Stromal cell of bone marrow (primary cell): ENCODE measurements at regions not wholly inside any gene's neighbourhood (a gene's known extent, or its start where the extent isn't known, plus 50 kb on each side); places are given as distances from the start of the nearest gene placed in this dataset.

Experiments used
- DNase-seq: peaks from one replicate; pipeline ENCODE4 v3.0.0-alpha.2; 2012; ENCODE audit warnings: low read depth

DNA sequence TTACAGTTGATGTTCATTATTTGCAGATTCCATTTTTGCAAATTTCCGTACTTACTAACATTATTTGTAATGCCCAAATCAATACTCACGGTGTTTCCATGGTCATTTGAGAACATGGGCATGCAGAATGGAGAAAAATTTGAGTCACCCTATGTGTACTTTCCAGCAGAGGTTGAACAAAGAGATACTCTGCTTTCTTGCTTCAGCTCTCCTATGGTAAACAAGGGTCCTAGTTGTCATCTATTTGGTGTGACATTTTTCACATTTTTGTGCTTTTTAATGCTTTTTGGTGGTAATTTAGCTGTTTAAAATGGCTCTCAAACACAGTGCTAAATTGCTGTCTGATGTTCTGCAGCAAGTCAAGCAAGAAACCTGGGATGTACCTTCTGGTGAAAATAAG is 444.4 kb upstream of the CELF4 start:
- DNase-seq: no peak

DNA sequence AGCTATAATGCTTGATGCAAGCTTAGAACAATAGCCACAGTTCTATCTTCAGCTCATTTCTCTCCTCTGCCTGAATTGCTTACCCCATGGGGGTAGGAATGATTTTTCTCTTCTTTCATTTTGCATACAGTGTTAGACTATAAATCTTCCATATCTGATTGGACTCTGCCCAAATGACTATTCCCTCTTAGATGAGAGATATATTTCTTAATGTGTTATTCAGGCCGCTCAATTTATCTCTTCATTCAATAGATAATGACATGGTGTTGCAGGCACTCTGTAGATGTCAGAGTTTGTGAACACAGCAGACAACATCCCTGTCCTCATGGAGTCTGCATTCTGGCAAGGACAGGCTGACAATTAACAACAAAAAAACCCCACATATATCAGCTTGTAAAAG is 443.7 kb upstream of the CELF4 start:
- no peak for DNase-seq

DNA sequence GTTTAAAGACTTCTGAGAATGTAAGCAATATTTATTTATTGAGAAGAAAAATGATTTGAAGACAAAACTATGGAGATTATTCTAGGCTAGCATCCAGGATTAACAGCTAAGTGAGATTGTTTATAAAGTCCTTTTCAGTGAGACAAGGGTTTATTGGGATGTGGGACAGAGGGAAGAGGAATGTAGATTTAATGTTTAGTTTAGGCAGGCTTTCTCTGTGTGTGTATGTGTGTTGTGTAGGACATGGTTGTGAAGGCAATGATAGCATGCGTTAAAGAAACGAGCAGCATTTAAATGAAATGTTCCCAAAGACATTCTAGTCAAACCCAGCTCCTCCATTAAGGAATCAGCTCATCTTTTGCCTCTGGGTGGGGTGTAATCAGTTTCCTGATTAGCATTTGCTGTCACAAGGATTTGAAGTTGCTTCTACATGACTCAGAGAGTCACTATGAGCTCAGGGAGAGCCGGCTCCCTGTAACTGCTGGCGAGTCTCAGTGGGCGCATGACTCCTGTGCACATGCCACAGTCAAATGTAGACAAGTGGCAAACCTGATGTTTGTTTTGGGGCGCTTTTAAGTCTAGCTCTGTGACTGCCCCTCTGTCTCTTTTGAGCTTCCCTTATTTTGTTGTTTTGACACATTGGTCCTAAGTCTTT is 442.2 kb upstream of the CELF4 start:
- DNase-seq: no peak

DNA sequence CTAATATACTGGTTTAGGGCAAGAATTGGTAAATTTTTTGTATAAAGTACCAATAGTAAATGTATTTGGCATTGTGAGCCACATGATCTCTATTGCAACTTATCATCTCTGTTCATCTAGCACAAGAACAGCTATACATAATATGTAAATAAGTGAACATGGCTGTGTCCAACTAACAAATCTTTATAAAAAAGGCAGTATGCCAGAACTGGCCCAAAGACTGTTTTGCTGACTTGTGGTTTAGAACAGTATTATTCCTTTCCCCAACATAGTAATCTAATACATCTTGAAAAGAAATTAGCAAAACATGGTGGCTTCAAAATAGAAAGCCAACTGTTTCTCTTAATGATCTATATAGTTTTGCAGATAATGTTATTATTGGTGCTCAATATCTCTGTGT is 441.4 kb upstream of the CELF4 start:
- no peak for DNase-seq

DNA sequence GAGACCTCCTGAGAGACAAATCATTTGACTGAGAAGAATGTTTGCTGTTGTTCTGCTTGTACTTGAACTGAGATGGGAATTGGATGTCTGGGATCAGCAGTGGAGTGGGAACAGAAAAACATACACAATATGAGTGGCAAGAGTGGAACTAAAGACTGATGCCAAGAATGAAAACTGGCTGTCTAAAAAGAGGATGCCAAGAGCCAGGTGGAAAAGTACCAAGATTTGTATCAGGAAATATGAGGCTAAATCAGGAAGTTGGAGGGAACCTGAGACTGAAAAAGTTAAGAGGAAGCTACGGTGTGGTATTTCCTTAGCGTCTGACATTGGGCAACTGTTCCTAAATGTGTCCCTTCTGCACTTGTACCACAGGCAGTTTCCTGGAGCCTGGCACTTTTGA is 440.9 kb upstream of the CELF4 start:
- no peak for DNase-seq

DNA sequence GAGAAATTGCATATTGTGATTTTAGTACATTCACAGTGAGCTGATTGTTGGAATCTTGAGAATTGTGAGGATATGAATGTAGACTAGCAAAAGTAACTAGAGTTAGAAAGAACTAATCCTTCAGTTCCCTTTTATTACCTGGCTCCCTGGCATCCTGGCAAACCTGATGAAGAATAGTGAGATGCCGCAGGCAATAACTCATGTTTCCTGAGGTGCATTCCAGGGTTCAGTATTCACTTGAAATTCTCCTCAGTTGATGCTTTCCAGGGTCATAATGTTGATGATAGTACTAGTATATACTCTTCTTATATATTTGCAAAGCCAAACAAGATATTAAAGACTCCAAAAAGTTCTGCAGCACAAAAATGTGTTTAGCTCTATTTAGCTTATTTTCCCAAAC is 432.1 kb upstream of the CELF4 start:
- DNase-seq: no peak

DNA sequence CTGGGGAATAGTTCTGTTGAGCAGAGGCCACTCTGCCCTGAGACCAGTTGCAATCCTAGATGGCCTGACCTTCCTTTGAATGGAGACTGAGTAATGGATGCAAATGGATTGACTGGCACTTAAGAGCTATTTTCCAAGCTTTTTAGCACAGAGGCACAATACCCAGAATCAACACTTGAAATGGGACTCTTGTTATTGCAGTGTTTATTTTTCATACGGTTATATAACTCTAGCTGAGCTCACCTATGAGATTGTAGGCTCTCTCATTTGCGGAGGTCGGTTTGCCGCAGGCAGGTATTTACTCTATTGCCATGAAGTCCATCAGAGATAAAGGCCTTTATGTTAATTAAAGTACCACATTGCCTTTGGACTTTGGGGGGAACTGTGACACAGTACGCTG is 422.3 kb upstream of the CELF4 start:
- no peak for DNase-seq

DNA sequence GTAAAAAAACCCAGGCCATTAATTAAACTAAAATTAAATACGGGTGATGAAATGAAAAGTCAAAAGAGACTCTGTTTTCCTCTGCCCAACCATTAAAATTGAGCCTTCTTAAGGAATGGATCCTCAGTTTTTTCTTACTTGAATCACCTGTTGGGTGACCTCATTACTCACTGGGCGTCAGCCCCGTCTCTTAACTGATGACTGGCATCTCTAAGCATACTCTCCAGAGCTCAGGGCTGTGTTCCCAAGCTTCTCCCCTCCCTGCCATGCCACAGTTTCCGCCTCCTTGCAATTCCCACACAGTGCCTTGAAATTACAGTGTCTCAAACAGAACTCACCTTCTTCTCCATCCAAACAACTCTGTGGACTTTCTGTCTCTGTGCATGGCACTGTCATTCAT is 421.1 kb upstream of the CELF4 start:
- DNase-seq: no peak

DNA sequence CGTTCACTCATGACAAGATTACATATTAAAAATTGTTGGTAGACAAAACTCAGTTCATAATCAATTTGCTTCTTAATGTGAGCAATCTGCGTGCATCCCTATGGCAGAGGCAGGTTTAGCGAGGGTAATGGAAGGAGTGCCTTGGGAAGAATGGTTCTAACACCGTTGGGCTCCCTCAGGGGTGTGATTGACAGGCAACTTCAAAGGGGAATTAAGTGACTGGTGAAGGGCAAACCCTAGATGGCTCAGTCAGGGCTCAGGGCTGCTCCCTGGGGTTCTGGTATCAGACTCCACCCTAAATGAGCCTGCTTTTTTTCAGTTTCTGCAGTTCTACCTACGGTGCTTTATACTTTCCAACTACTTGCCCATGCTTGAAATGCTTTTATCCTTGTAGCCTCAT is 419.5 kb upstream of the CELF4 start:
- no peak for DNase-seq

DNA sequence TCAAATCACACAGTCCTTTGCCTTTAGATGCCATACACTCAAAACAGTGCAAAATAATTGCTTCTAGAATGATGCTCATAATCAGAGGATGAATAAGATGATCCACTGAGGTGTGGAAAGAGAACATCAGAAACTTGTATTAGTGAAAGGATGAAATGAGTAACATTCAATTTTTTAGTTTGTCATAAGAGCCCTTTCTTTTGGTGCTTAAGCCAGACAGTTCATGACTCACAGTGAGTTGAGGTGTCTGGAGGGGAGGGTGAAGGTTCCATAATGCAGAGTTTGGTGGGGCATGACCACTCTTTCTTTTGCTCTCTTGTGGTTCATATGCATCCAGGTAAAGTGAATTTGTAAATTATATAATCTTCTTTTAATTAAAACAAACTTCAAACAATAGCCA is 415.0 kb upstream of the CELF4 start:
- no peak for DNase-seq

DNA sequence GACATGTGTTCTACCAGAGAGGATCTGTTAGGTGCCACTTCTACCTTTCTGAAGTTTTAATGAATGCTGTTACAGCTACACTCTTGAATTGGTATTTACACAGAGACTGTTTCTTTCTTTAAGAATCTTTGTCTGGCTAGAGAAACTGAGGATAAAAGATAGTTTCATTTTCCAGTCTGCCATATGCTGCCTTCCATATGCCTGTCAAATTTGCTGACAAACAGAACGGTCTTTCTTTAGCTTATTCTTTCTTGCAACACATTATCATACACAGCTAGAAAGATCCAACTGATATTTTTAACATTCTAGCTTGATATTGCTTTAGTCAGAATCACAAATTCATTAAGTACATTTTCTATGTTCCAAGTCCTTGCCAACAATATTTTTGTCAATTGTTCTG is 409.8 kb upstream of the CELF4 start:
- no peak for DNase-seq

DNA sequence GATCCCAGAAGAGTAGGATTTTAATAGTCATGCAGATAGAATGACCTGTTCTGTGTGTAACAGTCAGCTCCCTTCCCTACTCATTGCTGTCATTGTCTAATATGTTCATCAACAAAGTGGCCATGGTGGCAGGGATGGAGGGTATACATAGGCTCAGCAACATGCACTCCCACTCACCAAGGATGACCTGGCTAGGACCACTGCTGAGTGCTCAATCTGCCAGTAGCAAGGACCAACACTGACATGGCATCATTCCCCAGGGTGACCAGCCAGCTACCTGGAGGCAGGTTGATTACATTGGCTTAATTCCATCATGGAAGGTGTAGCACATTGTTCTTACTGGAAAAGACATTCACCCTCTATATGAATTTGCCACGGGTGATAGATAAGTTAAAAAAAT is 401.7 kb upstream of the CELF4 start:
- no peak for DNase-seq

DNA sequence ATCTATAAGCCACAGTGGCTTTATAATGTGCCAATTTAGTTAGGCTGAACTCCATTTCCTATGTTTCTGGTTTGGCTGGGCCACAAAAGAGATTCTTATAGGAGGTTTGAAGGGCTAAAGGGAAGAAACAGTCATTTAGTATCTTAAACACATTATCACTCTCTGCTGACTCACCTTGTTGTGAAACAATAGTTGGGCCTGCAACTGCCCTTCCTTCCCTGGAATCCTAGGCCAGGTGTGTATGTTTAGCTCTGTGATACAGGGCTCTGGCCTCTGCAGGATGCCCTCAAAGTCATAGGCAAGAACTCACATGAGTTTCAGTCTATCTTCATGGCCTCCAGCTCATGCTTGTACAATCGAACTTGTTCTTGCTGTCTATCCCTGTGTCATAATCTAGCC is 400.0 kb upstream of the CELF4 start:
- DNase-seq: no peak

DNA sequence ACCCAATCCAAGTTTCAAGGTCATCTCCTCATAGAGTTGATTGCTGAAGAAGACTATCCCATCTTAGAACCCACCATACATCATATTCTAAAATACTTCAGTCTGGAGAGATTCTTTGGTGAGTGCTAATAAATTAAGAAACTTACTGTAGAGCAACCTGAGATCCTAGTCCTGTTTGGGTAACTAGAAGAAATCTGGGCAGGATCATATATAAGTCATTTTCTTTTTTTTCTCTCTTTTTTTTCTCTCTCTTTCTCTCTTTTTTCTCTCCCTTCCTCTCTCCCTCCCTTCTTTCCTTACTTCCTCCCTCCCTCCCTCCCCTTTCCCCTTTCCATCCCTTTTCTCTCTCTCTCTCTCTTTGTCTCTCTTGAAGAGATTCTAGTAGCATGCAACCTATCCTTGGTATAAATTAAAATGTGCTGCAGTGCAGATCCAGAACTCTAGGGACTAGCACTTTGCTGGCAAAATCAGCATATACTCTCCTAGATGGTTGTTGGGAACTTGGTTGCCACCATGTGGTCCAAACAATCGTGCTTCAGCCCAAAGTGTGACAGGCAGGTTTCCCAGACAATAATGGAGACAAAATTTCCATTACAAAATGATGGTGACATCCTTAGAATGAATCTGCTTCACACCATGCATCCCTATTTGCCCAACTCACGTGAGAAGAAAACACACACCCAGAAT is 399.4 kb upstream of the CELF4 start:
- no peak for DNase-seq

DNA sequence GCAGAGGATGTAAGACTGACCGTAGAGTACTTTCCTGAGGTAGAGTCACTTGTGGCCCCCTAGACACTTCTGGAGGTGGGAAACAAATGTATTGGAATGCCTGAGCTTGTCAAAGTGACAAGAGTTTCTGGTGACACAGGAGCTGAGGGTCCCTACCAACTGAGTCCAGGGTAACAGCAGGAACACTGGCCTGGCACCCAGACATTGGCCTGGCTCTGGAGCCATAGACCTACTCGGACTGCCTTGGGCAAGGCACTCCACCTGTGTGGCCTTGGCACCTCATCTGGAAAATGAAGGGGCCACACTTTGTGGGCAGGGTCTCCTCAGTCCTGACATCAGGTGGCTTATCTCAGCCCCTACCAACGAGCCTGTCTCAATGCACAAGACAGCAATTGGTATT is 398.2 kb upstream of the CELF4 start:
- no peak for DNase-seq

DNA sequence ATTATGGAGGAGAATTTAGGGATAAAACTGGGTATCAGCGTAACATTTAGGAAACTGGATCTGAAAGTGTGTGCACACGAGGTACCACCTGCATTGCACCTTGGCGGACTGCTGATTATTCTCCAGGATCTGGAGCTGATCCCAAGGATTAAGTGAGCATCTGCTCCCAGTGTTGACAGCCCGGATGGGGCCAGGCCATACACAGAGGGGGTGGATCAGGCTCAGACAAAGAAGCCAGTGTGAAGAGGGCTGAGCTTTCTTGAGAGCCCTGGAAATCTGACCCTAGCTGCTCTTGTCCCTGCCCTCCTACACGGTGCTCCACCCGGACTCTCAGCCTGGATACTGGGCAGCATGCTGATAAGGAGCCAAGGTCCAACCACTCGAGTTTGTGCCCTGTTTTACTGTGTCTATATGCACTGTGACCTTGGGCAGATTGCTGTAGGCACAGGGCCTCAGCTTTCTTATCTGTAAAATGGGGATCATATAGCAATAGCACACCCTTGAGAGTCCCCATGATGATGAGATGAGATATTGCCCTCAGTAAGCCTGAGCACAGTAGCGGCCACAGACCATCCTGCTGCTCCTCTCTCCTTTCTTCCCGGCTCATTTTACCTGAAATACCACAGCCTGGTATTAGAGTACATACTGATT is 396.8 kb upstream of the CELF4 start:
- DNase-seq: no peak

DNA sequence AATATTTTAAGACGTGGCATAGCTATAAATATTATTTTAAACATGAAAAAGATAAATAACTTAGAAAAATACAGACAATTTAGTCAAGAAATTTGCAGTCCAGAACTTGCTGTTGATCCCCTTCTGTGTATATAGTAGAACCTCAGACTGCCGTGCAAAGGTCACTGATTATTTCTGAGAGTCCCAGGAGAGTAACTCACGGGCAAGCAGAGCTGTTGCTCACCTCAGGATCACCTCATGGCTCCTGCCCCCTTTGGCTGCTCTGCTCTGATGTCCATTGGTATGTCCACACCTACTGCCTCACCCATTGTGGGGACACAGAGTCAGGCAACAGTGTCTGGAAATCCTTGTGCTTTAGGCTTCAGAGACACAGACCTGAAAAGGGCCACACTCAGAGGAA is 392.9 kb upstream of the CELF4 start:
- no peak for DNase-seq

DNA sequence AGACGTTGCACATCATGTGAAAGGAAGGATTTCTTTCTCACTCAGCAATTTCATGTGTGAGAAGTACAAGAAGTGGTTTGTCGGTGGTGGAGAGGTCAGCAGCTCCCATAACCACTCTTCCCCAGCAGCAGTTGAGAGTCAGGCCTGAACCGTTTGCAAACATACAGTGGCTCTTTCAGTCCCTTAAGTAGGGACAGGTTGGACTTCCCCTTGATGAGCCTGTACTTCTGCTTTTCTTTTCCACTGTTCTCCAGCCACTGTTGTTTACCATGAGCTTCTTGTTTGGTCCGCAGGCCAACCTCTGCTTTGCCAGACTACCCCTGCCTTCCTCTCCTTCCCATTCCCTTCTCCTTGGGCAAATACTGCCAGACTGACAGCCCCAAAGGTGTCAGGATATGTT is 391.3 kb upstream of the CELF4 start:
- DNase-seq: no peak

DNA sequence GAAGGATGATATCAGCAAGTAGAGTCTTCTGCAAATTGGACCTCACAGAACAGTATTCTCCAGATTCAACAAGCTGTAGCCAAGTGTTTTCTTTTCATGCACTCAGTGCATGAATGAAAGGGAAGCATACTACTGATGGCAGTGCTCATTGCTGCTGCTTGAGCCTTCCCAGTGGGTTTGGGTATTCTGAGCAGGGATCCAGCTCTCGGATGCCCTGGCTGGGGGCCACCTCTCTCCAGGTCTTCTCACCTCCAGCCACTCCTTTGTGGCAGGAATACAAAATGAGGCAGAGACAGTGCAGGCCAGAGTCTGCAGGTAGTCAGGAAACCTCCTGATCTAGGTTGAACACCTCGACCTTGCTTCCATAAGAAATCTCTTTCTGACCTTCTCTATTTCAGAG is 390.4 kb upstream of the CELF4 start:
- DNase-seq: no peak

DNA sequence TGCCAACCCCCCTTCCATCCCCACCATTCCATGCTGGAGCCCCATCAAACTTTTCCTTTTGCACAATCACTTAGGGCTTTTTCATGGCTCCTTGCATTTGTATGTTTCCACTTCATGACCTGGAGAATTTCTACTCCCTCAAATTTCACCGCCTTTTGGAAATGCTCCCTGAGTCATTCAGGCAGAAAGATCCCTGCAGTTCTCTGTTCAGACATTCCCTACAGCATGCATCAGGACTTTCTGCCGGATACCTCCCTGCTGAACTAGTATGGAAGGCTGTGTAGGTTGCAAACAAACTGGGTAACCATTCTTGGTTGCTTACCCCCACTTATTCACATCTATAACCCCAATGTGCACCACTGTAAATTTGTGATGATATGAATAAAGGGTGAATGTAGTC is 389.6 kb upstream of the CELF4 start:
- DNase-seq: no peak

DNA sequence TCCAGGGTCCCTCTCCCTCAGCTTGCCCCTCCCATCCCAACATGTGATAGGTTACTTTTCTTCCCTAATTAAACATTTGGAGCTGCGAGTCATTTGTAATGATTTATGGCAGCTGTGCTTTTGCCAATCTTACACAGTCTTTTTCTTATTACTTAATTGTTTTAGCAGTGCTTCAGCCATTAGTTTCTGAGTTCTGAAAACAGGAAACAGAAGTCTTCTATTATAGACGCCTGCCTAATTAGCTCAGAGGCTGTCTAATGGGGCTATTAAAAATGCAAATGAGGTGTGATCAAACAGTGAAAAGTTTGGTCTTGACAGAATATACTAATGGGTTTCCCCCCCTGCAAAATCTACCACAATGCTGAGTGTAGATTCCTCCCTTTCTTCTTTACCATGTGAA is 388.3 kb upstream of the CELF4 start:
- DNase-seq: no peak

DNA sequence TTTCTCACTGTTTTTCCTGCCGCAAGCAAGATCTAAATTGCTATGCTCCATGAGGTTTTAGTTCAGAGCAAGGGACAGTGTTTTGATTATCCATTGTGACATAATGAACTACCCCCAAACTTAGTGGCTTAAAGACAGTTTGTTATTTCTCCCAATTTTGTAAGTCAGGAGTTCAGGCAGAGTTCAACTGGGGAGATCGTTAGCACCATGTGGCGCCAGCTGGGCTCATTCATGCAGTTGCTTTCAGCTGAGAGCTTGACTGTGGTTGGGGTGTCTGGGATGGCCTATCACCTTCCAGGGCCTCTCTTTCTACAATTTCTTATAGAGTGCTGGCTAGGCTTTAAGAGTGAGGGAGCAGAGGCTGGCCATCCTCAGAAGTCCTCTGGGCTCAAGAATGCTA is 382.9 kb upstream of the CELF4 start:
- DNase-seq: no peak

DNA sequence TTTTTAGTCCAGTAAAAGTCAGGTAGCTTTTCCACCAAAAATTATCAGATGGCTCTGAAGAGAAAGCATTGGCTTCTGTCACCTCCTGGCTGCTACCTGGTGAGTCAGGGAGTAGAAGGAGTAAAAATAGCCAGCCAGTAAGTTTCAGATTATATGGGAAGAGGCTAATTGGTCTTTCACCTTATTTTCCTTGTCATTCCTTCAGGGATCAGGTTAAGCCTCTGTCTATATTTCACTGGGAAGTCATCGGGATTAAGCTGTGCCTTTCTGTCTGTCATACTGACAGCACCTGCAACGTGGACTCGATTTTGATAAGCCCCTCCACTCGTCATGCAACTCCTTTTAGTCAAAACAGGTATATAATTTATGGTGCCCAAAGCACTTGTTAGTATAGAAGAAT is 380.7 kb upstream of the CELF4 start:
- no peak for DNase-seq

DNA sequence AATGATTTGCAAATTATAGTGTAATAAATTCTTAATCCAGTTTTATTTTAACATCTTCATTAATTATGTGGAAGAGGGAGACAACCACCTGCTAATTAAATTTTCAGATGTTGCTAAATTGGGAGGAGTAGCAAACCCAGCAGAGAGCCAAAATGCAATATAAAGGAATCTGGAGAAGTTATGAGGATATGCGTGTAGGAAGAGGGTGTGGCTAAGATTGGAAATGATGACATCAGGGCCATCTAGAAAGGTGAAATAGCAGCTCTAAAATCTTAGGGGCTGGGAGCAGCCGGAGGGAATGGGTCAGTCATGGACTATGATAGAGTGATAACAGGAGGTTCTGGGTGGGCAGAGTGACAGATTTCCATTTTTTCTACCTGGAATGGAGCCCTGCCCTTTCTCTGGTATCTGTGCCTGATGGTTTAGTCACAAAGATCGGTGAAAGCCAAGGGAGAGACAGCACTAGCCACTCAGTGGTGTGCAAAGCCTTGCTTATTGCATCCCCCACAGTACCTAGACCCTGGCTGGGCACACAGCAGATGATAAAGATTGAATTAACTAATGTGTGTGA is 379.2 kb upstream of the CELF4 start:
- DNase-seq: no peak
